ENCODE measurements at regions not wholly inside any gene's neighbourhood (a gene's known extent, or its start where the extent isn't known, plus 50 kb on each side); places are given as distances from the start of the nearest gene placed in this dataset.

DNA sequence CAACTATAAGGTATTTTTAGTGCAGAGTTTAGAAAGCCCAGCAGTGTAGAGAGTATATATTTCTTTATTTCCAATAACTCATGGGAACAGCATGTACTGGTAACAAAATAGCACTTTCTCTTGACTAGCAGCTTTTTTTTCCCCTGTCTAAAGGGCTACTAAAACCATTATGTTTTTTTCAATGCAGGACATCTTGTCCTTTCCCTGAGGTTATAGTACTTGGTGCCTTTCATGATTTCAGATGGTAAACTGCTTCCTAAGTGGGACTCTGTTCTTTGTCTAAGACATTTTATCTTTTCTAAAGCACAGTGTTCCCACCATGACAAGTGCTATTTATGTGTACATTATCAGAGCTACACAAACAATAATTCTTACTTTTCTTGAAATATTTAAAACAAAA is 122.3 kb downstream of the SLC24A2 start:
- no peak overlapping the region for H3K4me3 Mint-ChIP-seq
- H3K36me3 Mint-ChIP-seq (ENCODE audit: low read depth): no peaks in the 10 kb centered on the region
- H3K27me3 Mint-ChIP-seq (ENCODE audit: low read depth): peaks cover 7% of the 10 kb centered on the region
- H3K27ac Mint-ChIP-seq: no peak overlapping the region
- no peaks in the 10 kb centered on the region for H3K4me1 Mint-ChIP-seq
- no peaks in the 10 kb centered on the region for H3K9me3 Mint-ChIP-seq
- TF ChIP-seq, protein P1, sequence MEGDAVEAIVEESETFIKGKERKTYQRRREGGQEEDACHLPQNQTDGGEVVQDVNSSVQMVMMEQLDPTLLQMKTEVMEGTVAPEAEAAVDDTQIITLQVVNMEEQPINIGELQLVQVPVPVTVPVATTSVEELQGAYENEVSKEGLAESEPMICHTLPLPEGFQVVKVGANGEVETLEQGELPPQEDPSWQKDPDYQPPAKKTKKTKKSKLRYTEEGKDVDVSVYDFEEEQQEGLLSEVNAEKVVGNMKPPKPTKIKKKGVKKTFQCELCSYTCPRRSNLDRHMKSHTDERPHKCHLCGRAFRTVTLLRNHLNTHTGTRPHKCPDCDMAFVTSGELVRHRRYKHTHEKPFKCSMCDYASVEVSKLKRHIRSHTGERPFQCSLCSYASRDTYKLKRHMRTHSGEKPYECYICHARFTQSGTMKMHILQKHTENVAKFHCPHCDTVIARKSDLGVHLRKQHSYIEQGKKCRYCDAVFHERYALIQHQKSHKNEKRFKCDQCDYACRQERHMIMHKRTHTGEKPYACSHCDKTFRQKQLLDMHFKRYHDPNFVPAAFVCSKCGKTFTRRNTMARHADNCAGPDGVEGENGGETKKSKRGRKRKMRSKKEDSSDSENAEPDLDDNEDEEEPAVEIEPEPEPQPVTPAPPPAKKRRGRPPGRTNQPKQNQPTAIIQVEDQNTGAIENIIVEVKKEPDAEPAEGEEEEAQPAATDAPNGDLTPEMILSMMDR (IDR thresholded peaks at IDR 0.05; ENCODE audit: unreplicated experiment in 3 of 3): no peak

DNA sequence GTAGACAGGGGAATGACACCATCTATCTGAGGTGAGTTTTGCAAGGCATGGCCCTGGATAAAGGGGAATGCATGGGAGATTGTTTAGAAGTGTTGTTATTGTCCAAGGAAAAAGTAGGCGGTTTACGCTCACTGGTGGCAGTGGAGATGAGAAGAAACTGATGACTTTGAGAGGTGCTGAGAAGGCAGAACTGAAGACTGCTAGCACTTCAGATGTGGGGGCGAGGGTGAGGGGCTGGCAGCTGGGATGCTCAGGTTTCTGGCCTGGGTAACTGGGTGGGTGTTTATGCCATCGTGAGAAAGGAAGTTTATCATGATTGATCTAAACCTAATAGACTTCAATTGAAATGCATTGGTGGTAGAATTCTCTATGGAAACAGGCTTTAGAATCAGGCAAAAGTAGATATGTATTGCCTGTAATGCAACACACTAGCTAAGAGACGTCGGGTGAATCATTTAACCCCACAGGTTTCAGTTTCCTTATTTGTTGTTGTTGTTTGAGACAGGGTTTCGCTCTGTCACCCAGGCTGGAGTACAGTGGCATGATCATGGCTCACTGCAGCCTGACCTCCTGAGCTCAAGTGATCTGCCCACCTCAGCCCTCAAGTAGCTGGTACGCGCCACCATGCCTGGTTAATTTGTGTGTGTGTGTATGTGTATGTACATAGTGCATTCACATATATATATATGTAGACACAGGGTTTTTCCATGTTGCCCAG is 123.5 kb downstream of the SLC24A2 start:
- H3K9me3 Mint-ChIP-seq: no peaks in the 10 kb centered on the region
- H3K4me3 Mint-ChIP-seq: no peak overlapping the region
- no peaks in the 10 kb centered on the region for H3K36me3 Mint-ChIP-seq (ENCODE audit: low read depth)
- TF ChIP-seq, protein P1 (IDR thresholded peaks at IDR 0.05; ENCODE audit: unreplicated experiment in 3 of 3): no peak
- H3K27me3 Mint-ChIP-seq (ENCODE audit: low read depth): peaks cover 7% of the 10 kb centered on the region
- H3K27ac Mint-ChIP-seq: no peak overlapping the region
- H3K4me1 Mint-ChIP-seq: no peaks in the 10 kb centered on the region

DNA sequence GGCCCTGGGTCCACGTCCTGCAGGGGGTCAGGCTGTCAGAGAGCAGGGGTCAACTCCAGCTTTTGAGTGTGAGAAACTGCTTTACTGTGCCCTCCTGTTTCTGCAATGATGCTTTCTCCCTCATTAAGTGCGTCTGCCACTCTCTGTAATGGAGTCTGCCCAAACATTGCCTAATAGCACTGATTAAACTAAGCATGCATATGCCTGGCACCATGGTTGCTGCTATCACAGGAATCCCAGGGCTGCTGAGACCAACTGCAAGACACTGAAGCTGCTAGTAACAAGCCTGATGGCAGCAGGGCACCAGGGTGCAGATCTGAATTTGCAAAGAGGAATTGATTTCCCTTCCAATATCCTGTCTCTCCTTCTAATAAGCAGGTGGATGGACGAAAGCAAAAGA is 125.3 kb downstream of the SLC24A2 start:
- Mint-ChIP-seq H3K4me3 (no peak overlapping the region), H3K27me3 (ENCODE audit: low read depth) (peaks cover 7% of the 10 kb centered on the region), H3K4me1 (no peaks in the 10 kb centered on the region), H3K27ac (no peak overlapping the region), H3K9me3 (no peaks in the 10 kb centered on the region), H3K36me3 (ENCODE audit: low read depth) (no peaks in the 10 kb centered on the region)
- TF ChIP-seq, protein P1 (IDR thresholded peaks at IDR 0.05; ENCODE audit: unreplicated experiment in 3 of 3): no peak

DNA sequence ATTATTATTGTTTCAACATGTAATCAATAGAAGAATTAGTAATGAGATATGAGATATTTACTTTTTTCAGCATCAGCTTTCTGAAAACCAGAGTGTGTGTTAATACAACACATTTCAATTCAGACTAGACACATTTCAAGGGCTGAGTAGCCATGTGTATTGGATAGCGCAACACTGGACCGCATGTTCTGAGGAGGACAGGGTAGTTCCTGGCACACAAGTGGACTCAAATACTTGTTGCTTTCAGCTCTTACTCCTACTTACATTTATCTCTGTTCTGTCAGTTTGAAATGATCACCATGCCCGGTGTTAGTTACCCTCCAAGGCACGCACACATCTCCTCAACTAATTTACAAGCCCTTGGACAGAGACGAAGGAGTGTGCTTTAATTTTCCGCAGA is 126.6 kb downstream of the SLC24A2 start:
- Mint-ChIP-seq H3K9me3 (no peaks in the 10 kb centered on the region), H3K27me3 (ENCODE audit: low read depth) (peaks cover 4% of the 10 kb centered on the region), H3K36me3 (ENCODE audit: low read depth) (no peaks in the 10 kb centered on the region), H3K4me3 (no peak overlapping the region), H3K4me1 (no peaks in the 10 kb centered on the region), H3K27ac (no peak overlapping the region)
- TF ChIP-seq, protein P1 (IDR thresholded peaks at IDR 0.05; ENCODE audit: unreplicated experiment in 3 of 3): no peak

DNA sequence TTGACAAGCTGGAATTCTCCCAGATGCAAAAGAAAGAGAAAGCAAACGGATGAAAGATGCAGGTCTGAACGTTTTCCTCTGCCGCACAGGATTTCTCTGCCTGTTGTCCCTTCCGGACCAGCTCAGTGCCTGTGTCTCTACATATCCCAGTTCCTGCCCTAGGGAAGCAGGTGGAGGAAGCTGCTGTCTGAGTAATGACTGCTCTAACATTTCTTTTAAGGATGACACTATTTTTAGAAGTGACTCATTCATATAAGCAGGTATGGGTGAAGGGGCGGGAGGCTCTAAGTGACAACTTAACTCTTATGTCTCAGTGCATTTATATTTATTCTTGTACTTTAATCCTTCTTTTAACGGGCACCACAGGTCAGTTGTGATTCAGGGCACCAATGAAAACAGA is 128.8 kb downstream of the SLC24A2 start:
- Mint-ChIP-seq H3K4me3 (no peak overlapping the region), H3K4me1 (no peaks in the 10 kb centered on the region), H3K36me3 (ENCODE audit: low read depth) (no peaks in the 10 kb centered on the region), H3K9me3 (no peaks in the 10 kb centered on the region), H3K27me3 (ENCODE audit: low read depth) (peaks cover 4% of the 10 kb centered on the region), H3K27ac (no peak overlapping the region)
- TF ChIP-seq, protein P1 (IDR thresholded peaks at IDR 0.05; ENCODE audit: unreplicated experiment in 3 of 3): no peak

DNA sequence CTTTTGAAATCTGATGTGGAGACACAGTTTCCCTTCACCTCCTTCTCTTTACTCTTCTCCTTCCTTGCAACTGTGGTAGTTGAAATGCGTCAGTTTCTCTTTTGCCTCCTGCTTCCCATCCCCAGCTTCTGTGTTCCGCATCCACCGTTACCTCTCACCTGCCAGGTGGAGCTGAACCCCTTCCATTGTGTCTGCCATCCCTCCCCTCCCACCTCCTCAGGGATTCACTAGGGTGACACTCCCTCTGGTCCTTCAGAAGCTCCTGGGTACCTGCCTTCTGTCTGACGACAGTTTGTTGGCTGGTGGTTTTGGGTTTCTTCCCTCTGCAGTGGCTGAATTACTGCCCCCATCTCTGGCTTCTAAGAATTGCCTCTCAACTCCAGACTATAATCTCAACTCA is 132.1 kb downstream of the SLC24A2 start:
- Mint-ChIP-seq H3K27me3 (ENCODE audit: low read depth) (peaks cover 4% of the 10 kb centered on the region), H3K27ac (no peak overlapping the region), H3K4me1 (no peaks in the 10 kb centered on the region), H3K4me3 (no peak overlapping the region), H3K36me3 (ENCODE audit: low read depth) (no peaks in the 10 kb centered on the region), H3K9me3 (no peaks in the 10 kb centered on the region)
- TF ChIP-seq, protein P1 (IDR thresholded peaks at IDR 0.05; ENCODE audit: unreplicated experiment in 3 of 3): no peak

All from nephron (organoid).